ENCODE measurements at regions not wholly inside any gene's neighbourhood (a gene's known extent, or its start where the extent isn't known, plus 50 kb on each side); places are given as distances from the start of the nearest gene placed in this dataset.

GRCh38 chr1:113231866-113232265 is 158.4 kb upstream of the MAGI3 start:
- no peak overlapping the region for H3K4me3 ChIP-seq
- 82% methylated on average over 11 to 13 of the region's 13 CpGs for WGBS, 2 donors (ENCODE audit: low coverage in 1 of 2)
- no peaks in the 10 kb centered on the region for H3K4me1 ChIP-seq
- H3K27ac ChIP-seq: no peak overlapping the region
- TF ChIP-seq EP300 (IDR thresholded peaks at IDR 0.05): no peak
- TF ChIP-seq POLR2AphosphoS5 (IDR thresholded peaks at IDR 0.05): no peak
- TF ChIP-seq CTCF (IDR thresholded peaks at IDR 0.05): no peak
- no peak for TF ChIP-seq POLR2A (IDR thresholded peaks at IDR 0.05)
- no peaks in the 10 kb centered on the region for H3K27me3 ChIP-seq
- no peaks in the 10 kb centered on the region for H3K9me3 ChIP-seq
- no peaks in the 10 kb centered on the region for H3K36me3 ChIP-seq
- ATAC-seq: no peak

GRCh38 chr1:113233441-113233840 is 156.9 kb upstream of the MAGI3 start:
- WGBS, 2 donors (ENCODE audit: low coverage in 1 of 2): 83 to 91% methylated on average over 5 of the region's 5 CpGs
- H3K4me1 ChIP-seq: no peaks in the 10 kb centered on the region
- H3K9me3 ChIP-seq: no peaks in the 10 kb centered on the region
- H3K27ac ChIP-seq: no peak overlapping the region
- TF ChIP-seq EP300 (IDR thresholded peaks at IDR 0.05) (no peak), POLR2A (IDR thresholded peaks at IDR 0.05) (no peak), POLR2AphosphoS5 (IDR thresholded peaks at IDR 0.05) (no peak), CTCF (IDR thresholded peaks at IDR 0.05) (no peak)
- H3K4me3 ChIP-seq: no peak overlapping the region
- H3K27me3 ChIP-seq: no peaks in the 10 kb centered on the region
- no peak for ATAC-seq
- H3K36me3 ChIP-seq: no peaks in the 10 kb centered on the region

DNA sequence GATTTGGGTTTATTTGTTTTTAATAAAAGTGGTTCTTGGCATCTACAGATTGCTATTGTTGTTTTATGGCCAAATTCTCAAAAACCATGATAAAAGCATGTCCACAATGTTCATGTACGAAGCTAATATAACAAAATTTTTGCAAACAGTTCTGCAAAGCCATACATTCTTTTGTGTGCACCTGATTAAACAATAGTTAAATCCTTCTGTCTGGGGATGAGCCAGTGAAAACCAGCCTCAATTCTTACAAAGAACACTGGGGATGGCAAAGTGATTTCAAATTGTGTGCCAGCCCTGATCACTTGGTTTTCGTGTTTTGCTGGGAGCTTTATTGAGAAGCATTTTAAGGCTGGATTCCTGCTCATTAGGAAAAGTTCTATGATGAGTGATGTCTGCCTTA is 149.1 kb upstream of the MAGI3 start:
- 83% methylated on average over 1 of the region's 2 CpGs for WGBS, 2 donors (ENCODE audit: low coverage in 1 of 2)
- no peak overlapping the region for H3K4me3 ChIP-seq
- ATAC-seq: no peak
- no peaks in the 10 kb centered on the region for H3K27me3 ChIP-seq
- TF ChIP-seq CTCF (IDR thresholded peaks at IDR 0.05): no peak
- TF ChIP-seq EP300 (IDR thresholded peaks at IDR 0.05): no peak
- TF ChIP-seq POLR2A (IDR thresholded peaks at IDR 0.05): no peak
- no peak overlapping the region for H3K27ac ChIP-seq
- no peaks in the 10 kb centered on the region for H3K4me1 ChIP-seq
- H3K9me3 ChIP-seq: no peaks in the 10 kb centered on the region
- H3K36me3 ChIP-seq: no peaks in the 10 kb centered on the region

- Histone ChIP-seq H3K9me3 (no peaks in the 10 kb centered on the region), H3K27me3 (no peaks in the 10 kb centered on the region), H3K27ac (no peak overlapping the region), H3K36me3 (no peaks in the 10 kb centered on the region), H3K4me1 (no peaks in the 10 kb centered on the region), H3K4me3 (no peak overlapping the region)
- no peak for ATAC-seq
- no peak for TF ChIP-seq POLR2AphosphoS5 (IDR thresholded peaks at IDR 0.05)
- TF ChIP-seq POLR2A (IDR thresholded peaks at IDR 0.05): no peak
- no peak for TF ChIP-seq EP300 (IDR thresholded peaks at IDR 0.05)
- no peak for TF ChIP-seq CTCF (IDR thresholded peaks at IDR 0.05)
- 68 to 95% methylated on average over 3 to 5 of the region's 5 CpGs for WGBS, 2 donors (ENCODE audit: low coverage in 1 of 2)
These were observed 147.8 kb upstream of the MAGI3 start for GRCh38 chr1:113242481-113242880.

DNA sequence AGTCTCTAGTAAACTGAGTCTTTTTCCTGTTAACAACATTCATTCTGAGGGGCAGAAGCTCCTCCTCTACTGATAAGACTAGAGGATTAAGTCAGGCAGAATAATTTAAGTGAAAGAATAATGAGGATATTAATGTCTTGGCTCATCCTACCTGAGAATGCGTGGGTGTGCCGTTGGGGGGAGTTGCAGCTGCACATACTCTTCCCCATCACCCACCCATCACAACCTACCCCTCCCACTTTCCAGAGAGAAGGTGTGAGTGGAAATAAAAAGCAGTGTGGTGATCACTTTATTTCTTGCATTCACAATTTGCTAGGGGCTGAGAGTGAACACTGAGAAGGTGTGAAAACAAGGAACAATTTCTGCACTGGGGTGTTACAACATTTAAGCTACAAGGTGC is 146.8 kb upstream of the MAGI3 start:
- no peak overlapping the region for H3K4me3 ChIP-seq
- no peak for ATAC-seq
- WGBS, 2 donors (ENCODE audit: low coverage in 1 of 2): 20 to 44% methylated on average over 2 of the region's 2 CpGs
- H3K27ac ChIP-seq: no peak overlapping the region
- H3K9me3 ChIP-seq: no peaks in the 10 kb centered on the region
- TF ChIP-seq EP300 (IDR thresholded peaks at IDR 0.05): no peak
- no peak for TF ChIP-seq CTCF (IDR thresholded peaks at IDR 0.05)
- no peak for TF ChIP-seq POLR2AphosphoS5 (IDR thresholded peaks at IDR 0.05)
- TF ChIP-seq POLR2A (IDR thresholded peaks at IDR 0.05): no peak
- no peaks in the 10 kb centered on the region for H3K36me3 ChIP-seq
- H3K4me1 ChIP-seq: no peaks in the 10 kb centered on the region
- no peaks in the 10 kb centered on the region for H3K27me3 ChIP-seq

All from gastroesophageal sphincter (tissue), 4 donors.